MCF 10A (cell line): ENCODE measurements at regions not wholly inside any gene's neighbourhood (a gene's known extent, or its start where the extent isn't known, plus 50 kb on each side); places are given as distances from the start of the nearest gene placed in this dataset.
A peak's percentile ranks its signal among the peaks of the same experiment; 100 is the strongest.

Source experiments
- BruUV-seq: library from RNA; stranded (reverse); fragments of 400-500 nt; replicated peaks from 2 replicates; lab custom pipeline; 2021; lab: Mats Ljungman, UMichigan
- CTCF ChIA-PET: fragments of 300-600 bp; sonication (Branson Sonifier 250); formaldehyde crosslinking; extraction: SDS; loops from one replicate; lab custom pipeline; 2021; ENCODE audit warnings: antibody characterized with exemption, inconsistent platforms; lab: Yijun Ruan, JAX
- POLR2A ChIA-PET: fragments of 300-600, 350-650 bp; sonication (Branson Sonifier 250); formaldehyde crosslinking; extraction: SDS; loops from one replicate; lab custom pipeline; 2020; ENCODE audit warnings: antibody characterized with exemption, inconsistent platforms; lab: Yijun Ruan, JAX
- DNase-seq: peaks from one replicate; pipeline ENCODE4 v3.0.0-alpha.2; 2018; ENCODE audit not compliant: unreplicated experiment
- H3K27ac Mint-ChIP-seq: one replicate; pipeline ENCODE4 v1.8.0; 2022; ENCODE audit warnings: mild to moderate bottlenecking, low read depth, mixed read lengths; ENCODE audit not compliant: unreplicated experiment
- H3K27me3 Mint-ChIP-seq: one replicate; pipeline ENCODE4 v1.8.0; 2022; ENCODE audit warnings: mixed read lengths; ENCODE audit not compliant: insufficient read depth, unreplicated experiment
- H3K36me3 Mint-ChIP-seq: one replicate; pipeline ENCODE4 v1.8.0; 2022; ENCODE audit warnings: mild to moderate bottlenecking, moderate library complexity, mixed read lengths; ENCODE audit not compliant: insufficient read depth, unreplicated experiment
- H3K4me1 Mint-ChIP-seq: one replicate; pipeline ENCODE4 v1.8.0; 2022; ENCODE audit warnings: mixed read lengths; ENCODE audit not compliant: insufficient read depth, unreplicated experiment
- H3K4me3 Mint-ChIP-seq: one replicate; pipeline ENCODE4 v1.8.0; 2022; ENCODE audit warnings: mild to moderate bottlenecking, moderate library complexity, mixed read lengths; ENCODE audit not compliant: unreplicated experiment
- H3K9me3 Mint-ChIP-seq: one replicate; pipeline ENCODE4 v1.8.0; 2022; ENCODE audit warnings: mixed read lengths; ENCODE audit not compliant: unreplicated experiment
- CTCF ChIP-seq: fragments of 200-600 bp; IDR thresholded peaks from one replicate; pipeline ENCODE4 v1.8.0; 2022; ENCODE audit warnings: antibody characterized with exemption, mild to moderate bottlenecking; ENCODE audit not compliant: unreplicated experiment
- intact Hi-C: fragments of 100-400 bp; cut with micrococcal nuclease; formaldehyde crosslinking; loops from 2 replicates; pipeline ENCODE4 v1.14.1; 2022

DNA sequence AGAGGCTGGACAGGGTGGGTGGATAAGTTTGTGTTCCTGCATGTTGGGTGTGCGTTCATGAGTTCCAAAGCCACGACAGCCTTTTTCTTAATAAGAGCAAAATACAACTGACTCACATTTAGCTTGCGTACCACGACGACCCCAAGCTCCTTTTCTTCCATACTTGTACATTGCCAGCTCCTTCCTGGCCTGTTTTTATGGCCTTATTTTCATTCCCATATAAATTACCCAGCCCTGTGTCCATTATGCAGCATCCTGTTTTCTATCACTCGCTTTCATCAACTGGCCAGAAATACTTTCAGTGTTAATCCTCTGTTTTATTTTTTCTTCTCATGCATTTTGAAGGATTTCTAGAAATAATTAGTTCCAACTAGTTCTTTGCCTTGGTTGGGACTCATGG lies 499.1 kb downstream of the FOXO1 start:
- BruUV-seq, result no TSS peak
- peaks cover 36% of the 10 kb centered on the region for H3K4me1 Mint-ChIP-seq
- no peak for TF ChIP-seq CTCF
- no peaks in the 10 kb centered on the region for H3K27me3 Mint-ChIP-seq
- CTCF ChIA-PET, result interaction anchor here (0.7 kb wide), 2 partner anchors 27 to 515 kb away, joined by 3 read pairs; no protein-coding TSS in a partner anchor
- no peak overlapping the region for H3K27ac Mint-ChIP-seq
- intact Hi-C loops, result no loop called here
- no peak overlapping the region for H3K4me3 Mint-ChIP-seq
- no peaks in the 10 kb centered on the region for H3K36me3 Mint-ChIP-seq
- POLR2A ChIA-PET, result interaction anchor here (0.9 to 1.7 kb wide), 3 partner anchors 9 to 34 kb away, joined by 3 to 4 read pairs (median 3); no protein-coding TSS in a partner anchor
- no peak for DNase-seq
- no peaks in the 10 kb centered on the region for H3K9me3 Mint-ChIP-seq

GRCh38 chr13:40168425-40169166 lies 497.8 kb downstream of the FOXO1 start:
- no peaks in the 10 kb centered on the region for H3K9me3 Mint-ChIP-seq
- H3K4me1 Mint-ChIP-seq, result peaks cover 30% of the 10 kb centered on the region
- TF ChIP-seq CTCF, result no peak
- POLR2A ChIA-PET, result interaction anchor here (0.5 to 1.5 kb wide), 11 partner anchors 11 to 105 kb away, joined by 3 to 7 read pairs (median 3); no protein-coding TSS in a partner anchor
- CTCF ChIA-PET, result interaction anchor here (0.6 to 0.7 kb wide), 4 partner anchors 37 to 1442 kb away, joined by 3 read pairs; no protein-coding TSS in a partner anchor
- BruUV-seq, result no TSS peak
- H3K27me3 Mint-ChIP-seq, result no peaks in the 10 kb centered on the region
- H3K36me3 Mint-ChIP-seq, result no peaks in the 10 kb centered on the region
- no peak overlapping the region for H3K4me3 Mint-ChIP-seq
- peak; percentile 51 for DNase-seq
- peak overlapping the region; percentile 8 for H3K27ac Mint-ChIP-seq
- intact Hi-C loops, result no loop called here

GRCh38 chr13:40169476-40169875 lies 497.0 kb downstream of the FOXO1 start:
- no peak for TF ChIP-seq CTCF
- Mint-ChIP-seq H3K4me1 (peaks cover 25% of the 10 kb centered on the region), H3K27me3 (no peaks in the 10 kb centered on the region), H3K36me3 (no peaks in the 10 kb centered on the region), H3K9me3 (no peaks in the 10 kb centered on the region), H3K27ac (peak overlapping the region; percentile 8), H3K4me3 (no peak overlapping the region)
- DNase-seq, result no peak
- BruUV-seq, result no TSS peak
- CTCF ChIA-PET, result interaction anchor here (0.6 to 0.8 kb wide), 3 partner anchors 38 to 58 kb away, joined by 3 read pairs; no protein-coding TSS in a partner anchor
- POLR2A ChIA-PET, result interaction anchor here (0.6 to 1.5 kb wide), 10 partner anchors 10 to 178 kb away, joined by 3 to 7 read pairs (median 4); no protein-coding TSS in a partner anchor
- intact Hi-C loops, result no loop called here

DNA sequence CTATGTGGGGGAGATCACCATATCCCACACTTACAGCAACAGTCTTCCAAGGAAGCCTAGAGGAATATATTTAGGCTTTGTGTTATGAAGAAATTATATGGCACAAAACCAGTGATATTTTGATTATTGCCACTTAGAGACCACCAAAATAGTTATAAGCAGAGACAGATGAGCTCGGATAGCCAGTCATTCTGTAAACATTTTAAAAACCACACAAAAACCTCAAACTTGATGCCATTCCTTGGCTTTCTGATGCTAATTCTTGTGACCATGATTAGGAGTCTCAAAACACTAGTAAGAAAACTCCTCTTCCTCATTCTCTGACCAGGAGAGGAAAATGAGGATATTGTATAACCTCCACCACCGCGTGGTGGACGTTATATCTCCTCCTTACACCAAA lies 496.4 kb downstream of the FOXO1 start:
- Mint-ChIP-seq H3K27ac (no peak overlapping the region), H3K4me1 (peaks cover 31% of the 10 kb centered on the region), H3K4me3 (no peak overlapping the region), H3K36me3 (no peaks in the 10 kb centered on the region), H3K27me3 (no peaks in the 10 kb centered on the region), H3K9me3 (no peaks in the 10 kb centered on the region)
- no peak for TF ChIP-seq CTCF
- ChIA-PET POLR2A (interaction anchor here (0.6 to 1.5 kb wide), 5 partner anchors 17 to 179 kb away, joined by 3 to 5 read pairs (median 4); no protein-coding TSS in a partner anchor), CTCF (interaction anchor here (0.8 to 1.0 kb wide), 2 partner anchors 19 to 58 kb away, joined by 3 to 4 read pairs; no protein-coding TSS in a partner anchor)
- intact Hi-C loops, result no loop called here
- BruUV-seq, result no TSS peak
- DNase-seq, result no peak
